ENCODE measurements at regions not wholly inside any gene's neighbourhood (a gene's known extent, or its start where the extent isn't known, plus 50 kb on each side); places are given as distances from the start of the nearest gene placed in this dataset.
"Not testable (repeated sequence)": the region's sequence is repeated elsewhere in the genome, so short reads cannot be mapped to it uniquely, and the experiment has no call there.

GRCh38 chr10:28354511-28354910 lies 51.6 kb upstream of the MPP7 start:
- no peak for DNase-seq

GRCh38 chr10:28355376-28355775 lies 52.5 kb upstream of the MPP7 start:
- no peak for DNase-seq

GRCh38 chr10:28359334-28359733 lies 56.5 kb upstream of the MPP7 start:
- no peak for DNase-seq

DNA sequence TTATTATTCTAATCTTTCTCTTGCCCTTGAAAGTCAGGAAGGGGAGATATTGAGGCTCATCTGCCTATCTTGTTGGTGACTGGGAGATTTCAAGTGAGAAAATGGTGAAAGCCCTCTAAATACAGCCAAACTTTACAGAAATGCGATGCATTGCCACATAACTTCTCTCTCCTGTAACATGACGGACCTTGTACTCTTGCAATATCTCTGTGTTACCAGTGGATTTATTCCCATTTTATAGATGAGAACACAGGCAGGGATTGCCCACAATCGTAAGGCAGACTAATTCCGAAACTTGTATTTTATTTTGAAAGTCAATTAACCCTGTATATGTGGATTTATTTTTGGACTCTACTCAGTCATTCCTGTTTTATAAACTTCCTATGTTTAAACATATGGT lies 57.3 kb upstream of the MPP7 start:
- DNase-seq = no peak

GRCh38 chr10:28363376-28363775 lies 60.5 kb upstream of the MPP7 start:
- DNase-seq = no peak

- DNase-seq = no peak
Measured at GRCh38 chr10:28365840-28366239, 63.0 kb upstream of the MPP7 start.

GRCh38 chr10:28366994-28367393 lies 64.1 kb upstream of the MPP7 start:
- DNase-seq = no peak

GRCh38 chr10:28367413-28367812 lies 64.5 kb upstream of the MPP7 start:
- no peak for DNase-seq

GRCh38 chr10:28367929-28368484 lies 65.1 kb upstream of the MPP7 start:
- no peak for DNase-seq

GRCh38 chr10:28370107-28370835 lies 67.4 kb upstream of the MPP7 start:
- DNase-seq = no peak

- DNase-seq = not testable (repeated sequence)
Measured at GRCh38 chr10:28371638-28372037, 68.8 kb upstream of the MPP7 start.

- DNase-seq = no peak
Measured at GRCh38 chr10:28374036-28374435, 71.2 kb upstream of the MPP7 start.

GRCh38 chr10:28375399-28376354 lies 72.8 kb upstream of the MPP7 start:
- DNase-seq = no peak

GRCh38 chr10:28378986-28379585 lies 76.2 kb upstream of the MPP7 start:
- DNase-seq = no peak

- no peak for DNase-seq
Measured at GRCh38 chr10:28381466-28381865, 78.6 kb upstream of the MPP7 start.

DNA sequence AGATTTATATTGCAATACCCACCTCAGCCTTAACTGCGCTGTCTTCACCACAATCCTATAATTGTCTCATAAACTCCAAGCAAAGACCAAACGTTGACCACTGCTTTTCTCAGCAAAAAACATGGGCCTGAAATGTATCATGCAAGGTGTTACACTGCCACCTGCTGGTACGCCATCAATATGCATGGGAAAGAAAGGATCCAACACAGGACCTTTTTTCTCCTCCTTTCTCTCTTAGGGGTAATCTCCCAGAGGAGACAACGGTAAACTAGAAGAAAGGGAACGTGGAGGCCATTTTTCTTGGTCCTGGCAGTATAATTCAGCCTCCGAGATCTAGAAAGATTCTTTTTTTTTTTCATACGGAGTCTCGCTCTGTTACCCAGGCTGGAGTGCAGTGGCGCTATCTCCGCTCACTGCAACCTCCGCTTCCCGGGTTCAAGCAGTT lies 79.1 kb upstream of the MPP7 start:
- peak; percentile 69 for DNase-seq

- DNase-seq = peak; percentile 15
Measured at GRCh38 chr10:28382525-28383269, 79.8 kb upstream of the MPP7 start.

- DNase-seq = no peak
Measured at GRCh38 chr10:28384557-28384956, 81.7 kb upstream of the MPP7 start.

- DNase-seq = no peak
Measured at GRCh38 chr10:28385748-28386502, 83.1 kb upstream of the MPP7 start.

DNA sequence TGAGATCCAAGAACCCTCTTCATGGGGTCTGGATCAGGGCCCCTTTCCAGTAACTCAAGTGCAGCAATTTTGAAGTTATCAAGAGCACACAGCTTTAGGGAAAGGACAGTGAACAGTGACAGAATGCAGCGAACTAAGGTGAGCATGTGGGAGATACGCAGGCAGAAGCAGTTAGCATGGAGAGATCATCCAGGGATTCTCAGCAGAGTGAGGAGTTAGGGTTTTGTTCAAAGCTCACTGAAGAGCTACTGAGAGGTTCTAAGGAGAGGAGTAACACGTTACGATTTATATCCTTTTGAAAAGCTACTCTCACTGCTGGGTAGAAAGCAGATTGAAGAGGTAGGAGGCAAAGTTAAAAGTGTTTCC lies 83.6 kb upstream of the MPP7 start:
- no peak for DNase-seq

- DNase-seq = no peak
Measured at GRCh38 chr10:28387140-28387539, 84.3 kb upstream of the MPP7 start.

DNA sequence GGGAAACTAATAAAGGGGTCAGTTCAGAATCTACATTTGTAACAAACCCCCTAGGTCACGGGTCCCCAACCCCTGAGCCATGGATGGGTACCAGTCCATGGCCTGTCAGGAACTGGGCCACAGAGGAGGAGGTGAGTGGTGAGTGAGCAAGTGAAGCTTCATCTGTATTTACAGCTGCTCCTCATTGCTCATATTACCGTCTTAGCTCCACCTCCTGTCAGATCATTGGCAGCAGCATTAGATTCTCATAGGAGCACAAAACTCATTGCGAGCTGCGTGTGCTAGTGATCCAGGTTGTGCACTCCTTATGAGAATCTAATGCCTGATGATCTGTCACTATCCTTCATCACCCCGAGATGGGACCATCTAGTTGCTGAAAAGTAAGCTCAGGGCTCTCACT lies 88.4 kb upstream of the MPP7 start:
- DNase-seq = no peak

All from amniotic stem cell (primary cell).